GM18519 (cell line): ENCODE measurements at regions not wholly inside any gene's neighbourhood (a gene's known extent, or its start where the extent isn't known, plus 50 kb on each side); places are given as distances from the start of the nearest gene placed in this dataset.
"Not testable (repeated sequence)": the region's sequence is repeated elsewhere in the genome, so short reads cannot be mapped to it uniquely, and the experiment has no call there.

ENCODE experiments used
- ATAC-seq: cut with Tn5 transposase; IDR thresholded peaks from one replicate; pipeline ENCODE4 v1.9.1; 2021; ENCODE audit warnings: mild to moderate bottlenecking, moderate library complexity; ENCODE audit not compliant: unreplicated experiment, low FRiP score

DNA sequence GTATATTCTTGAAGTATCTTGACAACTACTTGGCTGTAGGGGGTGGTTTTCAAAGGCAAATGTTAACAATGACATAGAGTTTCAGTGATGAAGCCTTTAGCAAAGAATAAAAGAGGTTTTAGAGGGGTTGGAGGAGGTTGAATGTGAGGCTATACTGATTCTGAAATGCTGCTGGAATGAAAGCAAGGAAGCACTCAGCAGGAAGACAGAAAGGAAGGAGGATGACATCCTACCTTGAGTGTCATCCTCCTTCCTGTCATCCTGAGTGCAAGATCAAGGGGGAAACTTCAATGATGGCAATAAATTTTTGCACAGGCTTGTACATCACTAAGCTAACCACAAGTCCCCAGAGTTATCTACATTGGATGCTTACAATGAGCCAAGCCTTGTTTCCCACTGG lies 120.5 kb downstream of the APIP start:
- no peak for ATAC-seq

DNA sequence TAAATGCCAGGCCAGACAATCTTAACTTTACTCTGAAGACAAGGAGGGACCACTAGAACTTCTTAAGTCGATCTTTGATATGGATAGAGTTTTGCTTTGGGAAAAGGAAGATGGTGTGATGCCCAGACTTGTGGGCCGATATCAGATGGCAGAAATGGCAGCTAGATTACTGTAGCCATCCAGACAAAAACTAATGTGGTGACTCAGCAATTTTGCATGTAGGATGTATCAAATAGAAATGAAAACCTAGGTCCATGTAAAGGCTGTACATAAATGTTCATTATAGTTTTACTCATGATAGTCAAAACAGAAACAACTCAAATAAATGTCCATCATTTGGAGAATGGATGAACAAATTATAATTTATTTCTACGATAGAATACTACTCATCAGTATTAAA lies 121.5 kb downstream of the APIP start:
- ATAC-seq, result no peak

DNA sequence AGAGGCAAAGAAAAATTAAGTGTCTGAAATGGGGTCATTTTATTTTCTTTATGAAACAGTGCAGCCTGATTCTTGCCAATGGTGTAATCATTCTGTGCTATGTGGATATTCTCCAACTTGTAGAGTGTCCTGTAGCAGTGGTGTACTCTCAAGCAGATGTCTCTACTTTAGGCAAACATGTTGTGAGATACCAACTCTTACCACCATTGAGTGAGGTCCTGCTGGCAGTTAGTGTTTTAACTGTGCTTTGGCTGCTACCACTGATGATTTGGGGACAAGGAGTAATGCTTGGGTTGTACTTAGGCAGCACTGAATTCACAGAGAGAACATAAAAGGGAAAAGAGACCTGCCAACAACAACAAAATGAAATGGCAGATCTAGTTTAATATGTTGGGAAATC lies 122.5 kb downstream of the APIP start:
- ATAC-seq, result no peak

DNA sequence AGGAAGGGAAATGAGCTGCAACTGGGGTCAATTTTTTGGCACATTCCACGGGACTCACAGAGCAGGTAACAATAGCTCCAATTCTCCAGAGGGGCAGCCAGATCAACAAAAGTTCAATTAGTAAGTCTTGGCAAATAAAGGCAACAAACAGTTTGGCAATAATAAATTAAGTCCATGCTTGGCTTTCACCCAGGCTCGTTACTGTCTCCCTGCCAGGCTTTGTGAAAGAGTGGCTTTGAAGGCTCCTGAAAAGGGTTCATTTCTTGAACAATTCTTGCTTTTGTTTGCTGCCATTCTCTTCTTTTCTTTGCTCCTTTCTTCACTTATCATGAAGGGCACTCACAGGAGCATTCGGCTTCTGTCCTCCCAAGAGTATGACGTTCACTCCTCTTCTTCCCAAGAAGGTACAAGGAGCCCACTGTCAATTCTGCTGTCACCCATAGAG lies 123.3 kb downstream of the APIP start:
- ATAC-seq, result no peak

DNA sequence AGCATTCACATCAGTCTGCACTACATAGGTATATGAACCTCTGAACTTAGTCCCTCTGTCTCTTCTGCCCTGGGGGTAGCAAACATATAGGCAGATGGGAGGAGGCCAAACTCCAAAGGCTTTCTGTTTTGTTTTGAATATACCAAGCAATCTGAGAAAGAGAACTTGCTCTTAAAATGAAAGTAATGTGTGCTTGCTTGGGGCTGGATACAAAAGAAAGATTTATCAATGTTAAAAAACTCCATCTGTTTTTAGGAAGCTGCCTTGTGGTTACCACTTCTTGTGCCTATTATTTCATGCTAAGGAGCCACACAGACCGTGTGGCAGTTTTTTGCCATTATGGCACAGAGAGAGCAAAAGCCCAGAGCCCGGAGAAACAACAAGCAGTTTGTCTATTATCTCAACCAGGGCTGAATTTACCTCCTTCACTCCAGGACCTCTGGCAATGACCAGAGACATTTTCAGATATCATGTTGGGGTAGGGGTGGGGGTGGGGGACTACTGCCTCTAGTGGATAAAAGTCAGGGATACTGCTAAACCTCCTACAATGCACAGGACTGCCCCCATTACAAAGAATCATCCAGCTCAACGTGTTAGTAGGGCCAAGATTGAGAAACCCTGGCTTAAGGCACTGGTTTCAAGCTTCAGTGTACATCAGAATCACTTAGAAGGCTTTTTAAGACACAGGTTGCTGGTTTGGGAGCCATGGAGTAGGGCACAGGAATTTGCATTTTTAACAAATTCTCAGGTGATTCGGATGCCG lies 124.2 kb downstream of the APIP start:
- ATAC-seq, result no peak

DNA sequence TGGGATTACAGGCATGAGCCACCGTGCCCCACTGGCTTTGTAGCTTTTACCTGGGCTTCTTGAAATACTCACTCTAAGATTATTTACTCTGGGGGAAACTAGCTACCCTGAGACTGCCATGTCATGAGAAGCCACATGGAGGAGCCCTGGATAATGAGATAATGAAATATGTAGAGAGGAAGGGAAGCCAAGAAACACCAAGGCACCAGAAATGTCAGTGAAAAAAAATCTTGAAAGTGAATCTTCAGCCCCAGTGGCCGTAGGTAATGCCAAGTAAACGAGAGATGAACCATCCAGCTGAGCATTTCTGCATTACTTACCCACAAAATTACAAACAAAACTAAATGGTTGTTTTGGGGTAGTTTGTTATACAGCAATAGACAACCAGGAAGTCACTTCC lies 125.6 kb downstream of the APIP start:
- no peak for ATAC-seq

DNA sequence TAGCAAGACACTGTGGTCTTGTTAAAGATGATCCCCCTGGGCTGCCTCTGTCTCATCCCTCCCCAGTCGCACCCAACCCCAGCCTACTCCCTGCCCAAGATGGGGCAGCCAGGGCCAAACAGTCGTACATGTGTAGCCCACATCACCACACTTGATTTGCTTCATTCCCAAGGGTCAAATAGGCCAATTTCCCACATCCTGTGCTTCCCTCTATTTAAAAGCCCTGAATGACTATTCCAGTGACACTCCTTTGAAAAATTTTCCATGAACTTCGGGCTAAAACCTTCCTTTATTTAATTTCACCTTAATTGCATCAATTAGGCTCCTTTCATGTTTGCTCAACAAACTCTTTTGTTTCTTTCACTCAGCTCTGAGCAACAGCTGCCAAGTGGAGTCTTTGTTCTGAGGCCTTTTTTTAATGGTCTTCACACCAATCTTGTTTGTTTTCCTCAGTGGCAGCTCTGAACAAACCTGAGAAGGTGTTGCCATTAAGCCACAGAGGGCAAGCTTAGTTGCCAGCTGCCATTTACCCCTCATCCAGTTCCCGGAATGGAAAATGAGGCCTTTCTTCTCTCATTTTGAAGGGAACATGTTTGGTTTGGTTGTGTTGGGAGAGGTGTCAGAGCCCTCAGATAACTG lies 126.9 kb downstream of the APIP start:
- no peak for ATAC-seq

DNA sequence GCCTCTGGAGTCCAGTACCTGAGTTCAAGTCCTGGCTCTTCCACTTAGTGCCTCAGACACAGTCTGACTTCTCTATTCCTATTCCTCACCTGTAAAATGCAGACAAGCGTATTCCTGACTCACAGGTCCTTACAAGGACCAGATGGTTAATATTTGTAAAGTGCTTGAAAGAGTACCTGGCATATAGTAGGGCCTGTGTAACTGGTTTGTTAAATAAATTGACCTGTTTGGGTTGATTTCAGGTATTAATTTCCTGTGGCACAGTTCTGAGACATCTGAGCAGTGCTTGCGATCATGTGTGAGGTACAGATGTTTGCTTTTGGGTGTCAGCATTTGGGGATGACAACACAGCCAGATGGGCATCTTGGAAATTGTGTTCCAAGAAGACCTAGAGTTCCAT lies 127.5 kb downstream of the APIP start:
- no peak for ATAC-seq

DNA sequence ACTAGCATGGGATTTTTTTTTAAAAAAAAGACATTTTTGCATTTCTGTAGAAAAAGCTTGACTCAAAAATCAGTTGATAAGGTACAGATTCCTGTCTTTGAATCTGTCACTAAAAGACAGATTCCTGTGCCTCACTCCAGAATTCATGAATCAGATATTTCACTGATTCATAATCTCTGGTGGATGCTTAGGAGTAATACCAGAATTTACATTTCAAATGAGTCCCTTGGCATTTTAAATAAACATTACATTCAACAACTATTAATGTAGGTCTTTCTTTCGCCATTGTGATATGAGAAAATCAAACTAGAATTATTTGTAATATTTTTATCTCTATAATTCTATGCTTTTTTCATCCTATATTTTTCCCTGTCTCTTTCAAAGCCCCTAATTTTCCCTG lies 128.3 kb downstream of the APIP start:
- no peak for ATAC-seq

DNA sequence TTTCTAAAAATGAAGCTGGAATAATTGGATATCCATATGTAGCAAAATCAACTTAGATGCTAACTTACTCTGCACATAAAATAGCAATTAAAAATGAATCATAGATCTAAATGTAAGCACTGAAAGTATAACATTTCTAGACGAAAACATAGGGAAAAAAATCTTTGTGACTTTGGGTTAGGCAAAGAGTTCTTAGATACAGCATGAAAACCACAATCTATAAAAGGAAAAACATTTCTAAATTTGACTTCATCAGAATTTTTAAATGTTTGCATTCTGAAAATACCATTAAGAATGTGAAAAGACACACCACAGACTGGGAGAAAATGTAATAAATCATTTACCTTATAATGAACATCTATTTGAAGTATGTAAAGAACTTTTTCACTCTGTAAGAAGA lies 128.8 kb downstream of the APIP start:
- ATAC-seq, result no peak

DNA sequence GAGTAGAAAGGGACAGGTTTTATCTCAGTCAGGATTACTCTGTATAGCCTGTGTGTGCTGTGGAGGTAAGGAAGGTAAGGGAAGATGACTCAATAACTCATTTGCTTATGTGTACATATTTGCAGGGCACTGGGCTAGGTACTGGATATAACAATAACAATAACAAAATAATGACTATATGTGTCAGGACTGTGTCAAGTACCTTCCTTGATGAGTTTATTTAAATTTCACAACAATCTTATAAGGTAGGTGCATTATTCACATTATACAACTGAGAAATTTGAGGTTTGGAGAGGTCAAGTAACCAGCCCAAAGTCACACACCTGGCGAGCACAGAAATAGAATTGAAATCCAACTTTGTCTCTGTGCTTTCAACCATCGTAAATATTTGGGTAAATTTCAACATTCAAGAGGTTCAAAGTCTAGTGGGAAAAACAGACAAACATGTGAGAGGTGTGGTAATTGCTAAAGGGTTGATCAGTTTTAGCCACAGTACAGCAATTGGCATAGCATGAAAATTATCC lies 131.8 kb downstream of the APIP start:
- no peak for ATAC-seq

DNA sequence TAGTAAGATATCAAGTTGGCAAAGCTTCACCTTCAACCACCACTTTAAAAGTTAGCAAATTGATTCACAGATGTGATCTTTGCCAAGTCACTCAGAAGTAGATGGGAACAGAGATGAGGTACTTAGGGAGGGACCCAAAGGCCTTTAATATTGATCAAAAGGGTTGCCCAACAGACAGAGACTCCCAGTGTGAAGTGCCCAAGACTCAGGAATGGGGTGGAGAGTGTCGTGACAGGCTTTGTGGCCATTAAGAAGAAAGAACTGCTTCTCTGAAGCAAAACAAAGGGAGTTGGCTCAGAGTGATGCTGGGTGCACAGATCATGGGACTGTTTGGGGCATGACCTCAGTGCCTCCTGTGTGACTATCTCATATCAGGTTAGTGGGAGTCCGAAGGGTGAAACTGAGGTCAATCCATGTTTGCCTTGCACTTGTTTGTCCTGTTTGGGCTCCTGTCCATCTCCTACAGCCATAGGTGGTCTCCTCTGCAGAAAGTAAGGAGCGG lies 132.3 kb downstream of the APIP start:
- no peak for ATAC-seq

DNA sequence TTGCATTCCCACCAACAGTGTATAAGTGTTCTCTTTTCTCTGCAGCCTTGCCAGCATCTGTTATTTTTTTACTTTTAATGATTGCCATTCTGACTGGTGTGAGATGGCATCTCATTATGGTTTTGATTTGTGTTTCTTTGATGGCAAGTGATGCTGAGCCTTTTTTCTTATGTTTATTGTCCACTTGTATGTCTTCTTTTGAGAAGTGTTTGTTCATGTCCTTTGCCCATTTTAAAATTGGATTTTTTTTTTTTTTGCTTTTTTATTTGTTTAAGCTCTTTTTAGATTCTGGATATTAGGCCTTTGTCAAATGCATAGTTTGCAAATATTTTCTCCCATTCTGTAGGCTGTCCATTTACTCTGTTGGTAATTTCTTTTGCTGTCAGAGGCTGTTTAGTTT lies 134.4 kb downstream of the APIP start:
- not testable (repeated sequence) for ATAC-seq

DNA sequence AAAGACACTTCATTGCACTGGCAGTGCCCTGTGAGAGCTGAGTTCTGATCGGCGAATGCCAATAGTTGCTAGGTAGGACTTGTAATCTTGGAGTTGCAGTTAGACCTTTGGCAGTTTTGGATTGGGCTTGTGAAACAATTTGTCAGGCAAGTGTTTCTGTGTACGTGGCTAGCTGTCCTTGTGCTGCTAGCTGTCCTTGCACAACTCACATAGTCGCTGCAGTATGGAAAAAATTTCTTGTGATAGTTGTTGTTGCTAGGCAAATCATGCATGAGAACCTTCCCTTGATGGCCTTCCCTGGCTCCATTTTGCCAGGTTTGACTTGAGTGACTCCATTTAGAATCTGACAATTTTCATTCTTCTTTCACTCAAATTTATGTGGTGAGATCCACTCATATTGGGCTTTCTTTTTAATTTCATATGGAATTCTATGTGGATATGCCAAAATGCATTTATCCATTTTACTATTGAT lies 140.7 kb downstream of the APIP start:
- no peak for ATAC-seq

DNA sequence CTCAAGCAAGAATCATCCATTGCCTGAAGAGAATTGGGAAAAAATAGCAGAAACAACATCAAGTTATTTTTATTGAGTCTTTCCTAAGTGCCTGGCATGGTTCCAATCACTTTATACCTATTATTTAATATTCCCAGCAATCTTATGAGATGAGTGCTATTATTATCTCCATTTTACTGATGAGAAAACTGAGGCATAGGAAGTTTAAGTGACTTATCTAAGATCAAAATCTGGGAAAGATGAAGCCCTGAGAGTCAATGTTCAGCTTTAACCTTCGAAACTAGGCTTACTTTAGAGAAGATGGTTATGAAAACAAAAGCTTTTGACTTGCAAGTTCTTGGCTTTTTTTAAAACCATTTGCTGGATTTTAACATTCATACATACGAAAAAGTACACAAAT lies 141.6 kb downstream of the APIP start:
- ATAC-seq, result no peak

DNA sequence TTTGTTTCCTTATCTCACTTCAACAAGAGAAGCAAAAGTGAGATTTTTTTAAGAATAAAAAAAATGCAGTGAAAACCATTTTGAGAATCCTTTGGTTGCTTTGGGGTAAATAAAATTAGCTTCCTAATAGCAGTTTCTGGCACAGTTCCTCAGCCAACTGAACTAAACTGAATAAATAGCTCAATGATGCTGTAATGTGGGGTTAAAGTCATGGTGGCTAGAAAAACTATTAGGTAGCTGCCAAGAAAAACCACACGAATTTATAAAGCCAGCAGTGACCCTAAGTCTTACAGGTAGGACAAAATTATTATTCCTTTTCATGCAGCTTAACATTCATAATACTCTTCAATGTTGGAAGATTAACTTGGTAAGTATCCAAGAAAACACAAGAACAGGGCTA lies 142.4 kb downstream of the APIP start:
- ATAC-seq, result no peak

DNA sequence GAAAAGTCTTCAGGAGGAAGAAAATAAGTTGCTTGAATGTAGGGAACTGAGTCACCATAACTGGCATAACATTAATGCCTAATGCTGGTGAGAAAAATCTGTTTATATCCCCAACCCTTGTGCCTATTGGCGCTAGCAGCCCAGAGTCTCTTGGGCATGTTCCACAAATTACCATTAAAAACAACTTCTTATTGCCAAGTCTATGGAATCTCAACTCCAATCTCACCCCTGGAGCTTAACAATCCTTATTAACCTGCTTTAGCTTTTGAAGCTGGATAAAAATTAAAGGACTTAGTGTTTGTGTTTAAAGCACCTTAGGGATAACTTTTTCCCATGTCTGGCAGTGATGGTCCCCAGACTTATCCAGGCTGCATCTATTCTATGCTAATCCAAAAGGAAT lies 143.0 kb downstream of the APIP start:
- ATAC-seq, result no peak

DNA sequence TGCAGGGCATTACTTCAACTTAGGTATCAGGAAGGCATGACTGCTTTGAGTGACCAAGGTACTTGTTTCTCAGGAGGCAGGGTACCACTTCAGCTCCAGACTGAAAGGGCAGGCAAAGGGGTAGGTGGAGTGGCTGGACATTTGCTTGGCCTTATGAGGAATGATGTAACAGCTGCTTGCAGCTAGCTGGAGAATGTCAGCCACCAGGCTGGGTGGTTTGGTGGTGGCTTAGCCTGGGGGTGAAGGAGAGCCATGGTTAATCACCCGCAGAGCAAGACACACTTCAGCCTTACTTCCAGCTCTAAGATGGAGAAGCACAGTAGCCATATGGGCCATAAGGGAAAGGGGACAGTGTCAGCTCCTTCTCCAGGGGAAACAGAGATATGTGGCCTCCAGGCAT lies 146.1 kb downstream of the APIP start:
- no peak for ATAC-seq

DNA sequence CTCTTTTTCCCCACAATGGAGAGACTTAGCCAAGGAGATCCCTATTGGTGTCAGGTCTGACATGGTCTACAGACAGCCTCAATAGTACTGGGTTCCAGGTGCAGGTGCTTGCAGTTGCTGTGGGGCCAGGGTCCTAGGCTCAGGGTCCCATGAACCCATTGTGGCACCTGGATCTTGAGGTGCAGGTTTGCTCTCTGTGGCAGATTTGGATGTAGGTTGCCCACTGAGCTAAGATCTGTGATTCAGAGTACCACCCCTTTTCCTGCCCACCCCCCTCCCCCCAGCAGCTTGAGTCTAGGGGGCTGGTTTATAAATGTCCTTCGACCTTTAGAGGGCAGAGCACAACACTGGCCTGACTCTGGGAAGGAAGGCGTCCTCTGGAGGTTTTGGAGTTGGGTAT lies 147.0 kb downstream of the APIP start:
- ATAC-seq, result no peak

DNA sequence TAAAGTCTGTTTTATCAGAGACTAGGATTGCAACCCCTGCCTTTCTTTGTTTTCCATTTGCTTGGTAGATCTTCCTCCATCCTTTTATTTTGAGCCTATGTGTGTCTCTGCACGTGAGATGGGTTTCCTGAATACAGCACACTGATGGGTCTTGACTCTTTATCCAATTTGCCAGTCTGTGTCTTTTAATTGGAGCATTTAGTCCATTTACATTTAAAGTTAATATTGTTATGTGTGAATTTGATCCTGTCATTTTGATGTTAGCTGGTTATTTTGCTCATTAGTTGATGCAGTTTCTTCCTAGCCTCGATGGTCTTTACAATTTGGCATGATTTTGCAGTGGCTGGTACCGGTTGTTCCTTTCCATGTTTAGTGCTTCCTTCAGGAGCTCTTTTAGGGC lies 141.7 kb downstream of the EHF start:
- not testable (repeated sequence) for ATAC-seq

DNA sequence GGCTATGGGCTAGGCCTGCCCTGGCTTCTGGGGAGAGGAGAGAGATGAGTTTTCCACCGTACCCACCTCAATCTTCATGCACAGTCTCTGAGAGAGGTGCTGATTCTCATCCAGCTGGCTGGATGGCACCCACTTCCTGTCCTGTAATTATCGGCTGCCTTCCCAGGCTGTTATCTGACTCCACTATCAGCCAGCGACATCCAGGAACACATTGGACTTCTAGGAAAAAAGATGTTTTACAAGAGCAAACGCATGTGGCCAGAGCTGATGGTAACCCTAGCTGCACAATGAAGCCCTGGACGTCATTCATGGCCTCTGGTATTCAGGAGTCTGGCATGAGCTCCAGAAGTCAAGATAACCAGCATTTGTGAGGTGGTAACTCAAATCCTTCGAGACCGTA lies 137.4 kb downstream of the EHF start:
- ATAC-seq, result no peak

DNA sequence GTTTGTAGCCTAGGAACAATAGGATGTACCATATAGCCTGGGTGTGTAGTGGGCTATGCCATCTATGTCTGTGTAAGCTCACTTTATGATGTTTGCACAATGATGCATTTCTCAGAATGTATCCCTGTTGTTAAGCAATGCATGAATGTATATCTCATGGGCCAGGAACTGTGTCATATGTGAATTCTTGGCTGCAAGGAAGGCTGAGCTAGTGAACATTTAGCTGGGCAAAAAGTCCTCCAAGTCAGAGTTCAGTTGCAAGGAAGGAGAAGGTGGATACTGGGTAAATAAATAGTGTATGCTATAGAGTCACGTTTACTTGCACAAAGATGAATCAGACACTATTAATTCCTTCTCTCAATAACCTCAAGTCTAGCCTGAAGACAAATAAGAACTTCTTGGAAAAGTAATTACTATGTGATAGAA lies 136.1 kb downstream of the EHF start:
- no peak for ATAC-seq
